Kidney epithelial cell (primary cell): ENCODE measurements at regions not wholly inside any gene's neighbourhood (a gene's known extent, or its start where the extent isn't known, plus 50 kb on each side); places are given as distances from the start of the nearest gene placed in this dataset.
"Not testable (repeated sequence)": the region's sequence is repeated elsewhere in the genome, so short reads cannot be mapped to it uniquely, and the experiment has no call there.

Experiments used
- DNase-seq: peaks from one replicate; pipeline ENCODE4 v3.0.0-alpha.2; 2010; ENCODE audit warnings: low read depth
- H3K27me3 ChIP-seq: 2 replicates; pipeline ENCODE4 v1.6.0; 2011; ENCODE audit warnings: low read length; ENCODE audit not compliant: control insufficient read depth, insufficient read depth
- H3K36me3 ChIP-seq: 2 replicates; pipeline ENCODE4 v1.5.1; 2011; ENCODE audit warnings: low read length; ENCODE audit not compliant: control insufficient read depth, insufficient read depth
- H3K4me3 ChIP-seq: 2 replicates; pipeline ENCODE4 v1.5.1; 2011; ENCODE audit warnings: low read depth, mild to moderate bottlenecking, control low read depth, low read length
- CTCF ChIP-seq: IDR thresholded peaks from 2 replicates; pipeline ENCODE4 v1.5.1; 2011; ENCODE audit warnings: mild to moderate bottlenecking, moderate library complexity, low read length, control low read depth, inconsistent platforms; ENCODE audit not compliant: insufficient read depth, poor library complexity, severe bottlenecking

DNA sequence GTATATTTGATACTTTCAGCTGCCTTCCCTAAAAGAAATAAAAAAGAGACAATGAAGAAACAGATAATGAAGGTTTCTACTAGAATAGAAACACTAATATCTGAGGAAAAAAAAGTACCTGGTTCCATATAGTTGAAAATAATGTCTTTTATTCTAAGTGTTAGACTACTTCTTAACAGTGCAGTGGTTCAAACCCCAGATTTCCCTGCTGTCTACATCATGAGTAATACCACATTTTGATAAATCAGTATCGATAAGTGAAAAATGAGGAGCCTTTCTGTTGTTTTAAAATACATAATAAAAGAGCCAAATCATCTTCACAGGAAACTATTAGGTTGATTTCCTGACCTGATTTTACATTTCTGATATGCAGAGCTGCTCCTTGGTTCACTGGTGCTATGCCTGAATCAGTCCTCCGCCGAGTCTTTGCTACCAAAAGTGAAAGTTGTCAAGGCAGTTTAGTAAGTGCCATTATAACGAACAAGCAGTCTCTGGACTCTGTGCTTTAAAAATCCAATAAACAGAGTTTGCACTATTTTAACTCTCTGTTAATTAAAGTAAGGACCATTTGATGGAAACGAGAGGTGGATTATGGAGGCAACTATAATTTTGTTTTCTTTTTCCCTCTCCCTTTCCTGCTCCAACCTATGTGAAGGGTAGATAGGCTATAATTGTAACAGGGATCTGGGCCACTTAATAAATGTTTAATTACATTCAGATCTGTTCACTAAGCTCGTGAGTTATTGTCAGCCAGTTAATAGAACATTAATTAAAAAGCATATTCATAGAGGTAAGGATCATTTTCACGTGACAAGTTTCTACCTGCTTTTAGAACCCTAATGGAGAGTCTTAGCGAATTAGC, 724.5 kb upstream of the RAG2 start:
- DNase-seq, result no peak
- no peak for TF ChIP-seq CTCF
- Histone ChIP-seq H3K36me3 (no peaks in the 10 kb centered on the region), H3K4me3 (no peak overlapping the region), H3K27me3 (no peaks in the 10 kb centered on the region)

DNA sequence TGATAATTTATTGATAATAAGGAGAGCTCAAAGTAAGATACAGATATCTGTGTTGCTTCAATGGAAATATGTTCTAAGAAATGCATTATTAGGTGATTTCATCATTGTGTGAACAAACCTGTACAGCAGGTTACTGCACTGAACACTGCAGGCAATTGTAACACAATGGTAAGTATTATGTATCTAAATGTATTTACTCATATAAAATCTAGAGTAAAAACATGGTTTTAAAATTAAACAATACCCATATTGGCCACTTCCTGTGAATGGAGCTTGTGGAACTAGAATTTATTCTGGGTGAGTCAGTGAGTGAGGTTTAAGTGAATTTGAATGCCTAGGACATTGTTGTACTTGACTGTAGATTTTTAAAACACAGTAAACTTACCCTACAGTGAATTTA, 722.9 kb upstream of the RAG2 start:
- Histone ChIP-seq H3K27me3 (no peaks in the 10 kb centered on the region), H3K36me3 (no peaks in the 10 kb centered on the region), H3K4me3 (no peak overlapping the region)
- TF ChIP-seq CTCF, result no peak
- DNase-seq, result peak; percentile 23

DNA sequence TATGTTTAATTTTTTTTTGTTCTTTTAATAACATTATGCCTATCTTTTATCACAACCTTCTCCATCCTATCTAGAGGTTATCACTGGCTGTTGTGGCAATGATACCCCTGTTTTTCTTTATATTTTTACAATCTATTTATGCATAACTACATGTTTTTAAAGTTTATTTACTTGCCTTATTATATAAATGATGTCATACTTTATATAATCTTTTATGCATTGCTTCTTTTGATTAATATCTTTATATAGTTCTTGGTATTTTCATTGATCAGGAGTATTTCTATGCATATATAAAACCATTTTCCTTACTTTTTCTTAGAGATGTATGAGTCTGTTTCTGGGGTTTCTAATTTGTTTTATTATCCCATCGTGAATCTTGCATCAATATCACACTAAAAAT, 719.8 kb upstream of the RAG2 start:
- Histone ChIP-seq H3K4me3 (no peak overlapping the region), H3K36me3 (no peaks in the 10 kb centered on the region), H3K27me3 (no peaks in the 10 kb centered on the region)
- TF ChIP-seq CTCF, result no peak
- DNase-seq, result no peak

- no peaks in the 10 kb centered on the region for H3K36me3 ChIP-seq
- H3K4me3 ChIP-seq, result no peak overlapping the region
- H3K27me3 ChIP-seq, result no peaks in the 10 kb centered on the region
- DNase-seq, result no peak
- no peak for TF ChIP-seq CTCF
Measured at GRCh38 chr11:37313266-37313665, 715.2 kb upstream of the RAG2 start.

- no peaks in the 10 kb centered on the region for H3K27me3 ChIP-seq
- no peaks in the 10 kb centered on the region for H3K36me3 ChIP-seq
- H3K4me3 ChIP-seq, result no peak overlapping the region
- DNase-seq, result no peak
- no peak for TF ChIP-seq CTCF
Measured at GRCh38 chr11:37306563-37306962, 708.5 kb upstream of the RAG2 start.

GRCh38 chr11:37301405-37301804, 703.4 kb upstream of the RAG2 start:
- not testable (repeated sequence) for DNase-seq, H3K4me3 ChIP-seq, H3K36me3 ChIP-seq, H3K27me3 ChIP-seq
